WTC11 (cell line): ENCODE measurements at regions not wholly inside any gene's neighbourhood (a gene's known extent, or its start where the extent isn't known, plus 50 kb on each side); places are given as distances from the start of the nearest gene placed in this dataset.

Experiments
- CREB1 ChIP-seq: sonication (generic); formaldehyde crosslinking; IDR thresholded peaks from 2 replicates; pipeline ENCODE4 v1.8.0; 2023; ENCODE audit warnings: mild to moderate bottlenecking, missing genetic modification reagents
- ELF4 ChIP-seq: sonication (generic); formaldehyde crosslinking; IDR thresholded peaks from 2 replicates; pipeline ENCODE4 v1.8.1; 2022; ENCODE audit warnings: low read depth, mild to moderate bottlenecking, moderate library complexity, missing genetic modification reagents
- FOXP1 ChIP-seq: sonication (generic); formaldehyde crosslinking; IDR thresholded peaks from 2 replicates; pipeline ENCODE4 v1.8.0; 2022; ENCODE audit warnings: missing genetic modification reagents, mild to moderate bottlenecking, moderate library complexity, borderline replicate concordance
- JUN ChIP-seq: sonication (generic); formaldehyde crosslinking; IDR thresholded peaks from 2 replicates; pipeline ENCODE4 v1.8.0; 2023; ENCODE audit warnings: mild to moderate bottlenecking, missing genetic modification reagents
- MYBL2 ChIP-seq: sonication (generic); formaldehyde crosslinking; IDR thresholded peaks from 2 replicates; pipeline ENCODE4 v1.8.1; 2023; ENCODE audit warnings: mild to moderate bottlenecking, moderate library complexity, missing genetic modification reagents
- PRRX2 ChIP-seq: fragments of 250-450 bp; sonication (Bioruptor Pico); IDR thresholded peaks from 2 replicates; pipeline ENCODE4 v1.8.0; 2021; ENCODE audit warnings: mild to moderate bottlenecking
- TEAD4 ChIP-seq: sonication (generic); formaldehyde crosslinking; IDR thresholded peaks from 2 replicates; pipeline ENCODE4 v1.8.0; 2022; ENCODE audit warnings: mild to moderate bottlenecking, missing genetic modification reagents
- ZNF138 ChIP-seq: sonication (generic); formaldehyde crosslinking; conservative IDR thresholded peaks from 2 replicates; pipeline ENCODE4 v1.8.1; 2022; ENCODE audit warnings: mild to moderate bottlenecking, moderate library complexity, missing genetic modification reagents
- TF ChIP-seq, protein P1 (sequence below): fragments of 200-600 bp; IDR thresholded peaks from 2 replicates; pipeline ENCODE4 v1.8.0; 2022; ENCODE audit warnings: antibody characterized with exemption
- TF ChIP-seq, protein P2 (sequence below): sonication (generic); formaldehyde crosslinking; IDR thresholded peaks from 2 replicates; pipeline ENCODE4 v1.8.0; 2023; ENCODE audit warnings: missing genetic modification reagents
- TF ChIP-seq, protein P3 (sequence below): sonication (generic); formaldehyde crosslinking; IDR thresholded peaks from 2 replicates; pipeline ENCODE4 v1.8.1; 2022; ENCODE audit warnings: missing genetic modification reagents, borderline replicate concordance
- TF ChIP-seq, protein P4 (sequence below): sonication (generic); formaldehyde crosslinking; IDR thresholded peaks from 2 replicates; pipeline ENCODE4 v1.8.0; 2022; ENCODE audit warnings: mild to moderate bottlenecking, missing genetic modification reagents
- TF ChIP-seq, protein P5 (sequence below): sonication (generic); formaldehyde crosslinking; IDR thresholded peaks from 2 replicates; pipeline ENCODE4 v1.8.1; 2023; ENCODE audit warnings: mild to moderate bottlenecking, missing genetic modification reagents, moderate library complexity
- TF ChIP-seq, protein P6 (sequence below): sonication (generic); formaldehyde crosslinking; IDR thresholded peaks from 2 replicates; pipeline ENCODE4 v1.8.1; 2023; ENCODE audit warnings: mild to moderate bottlenecking, moderate library complexity, missing genetic modification reagents

DNA sequence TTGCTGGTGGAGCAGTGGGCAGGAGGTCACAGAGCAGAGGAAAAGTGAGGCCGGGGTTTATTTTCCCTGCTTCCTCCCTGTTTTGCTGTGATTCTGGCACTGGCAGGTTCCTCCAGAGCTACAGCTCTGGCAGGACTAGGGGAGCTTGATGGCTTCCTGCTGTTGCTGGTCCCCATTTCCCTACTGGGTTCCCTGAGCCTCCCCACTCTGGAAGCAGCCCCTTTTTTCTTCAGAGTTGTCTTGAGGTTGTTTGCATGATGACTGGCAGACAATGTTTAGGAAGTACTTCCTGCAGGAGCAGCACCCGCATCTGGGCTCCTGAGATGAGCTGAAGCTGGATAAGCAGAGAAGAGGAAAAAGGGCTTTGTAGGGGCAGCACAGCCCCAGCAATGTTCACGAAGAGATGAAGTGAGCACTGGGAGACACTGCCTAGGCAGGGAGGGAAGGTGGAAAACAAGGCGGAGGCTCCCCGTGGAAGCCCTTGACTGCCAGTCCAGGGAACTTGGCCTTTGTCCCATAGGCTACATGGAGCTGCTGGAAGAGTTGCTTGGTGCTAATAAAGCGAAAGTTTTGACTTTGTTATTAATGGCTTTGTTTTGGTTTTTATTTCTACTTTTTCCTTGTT, 126.9 kb downstream of the SLC38A6 start:
- TF ChIP-seq, protein P1, sequence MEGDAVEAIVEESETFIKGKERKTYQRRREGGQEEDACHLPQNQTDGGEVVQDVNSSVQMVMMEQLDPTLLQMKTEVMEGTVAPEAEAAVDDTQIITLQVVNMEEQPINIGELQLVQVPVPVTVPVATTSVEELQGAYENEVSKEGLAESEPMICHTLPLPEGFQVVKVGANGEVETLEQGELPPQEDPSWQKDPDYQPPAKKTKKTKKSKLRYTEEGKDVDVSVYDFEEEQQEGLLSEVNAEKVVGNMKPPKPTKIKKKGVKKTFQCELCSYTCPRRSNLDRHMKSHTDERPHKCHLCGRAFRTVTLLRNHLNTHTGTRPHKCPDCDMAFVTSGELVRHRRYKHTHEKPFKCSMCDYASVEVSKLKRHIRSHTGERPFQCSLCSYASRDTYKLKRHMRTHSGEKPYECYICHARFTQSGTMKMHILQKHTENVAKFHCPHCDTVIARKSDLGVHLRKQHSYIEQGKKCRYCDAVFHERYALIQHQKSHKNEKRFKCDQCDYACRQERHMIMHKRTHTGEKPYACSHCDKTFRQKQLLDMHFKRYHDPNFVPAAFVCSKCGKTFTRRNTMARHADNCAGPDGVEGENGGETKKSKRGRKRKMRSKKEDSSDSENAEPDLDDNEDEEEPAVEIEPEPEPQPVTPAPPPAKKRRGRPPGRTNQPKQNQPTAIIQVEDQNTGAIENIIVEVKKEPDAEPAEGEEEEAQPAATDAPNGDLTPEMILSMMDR, result no peak
- TF ChIP-seq, protein P2, sequence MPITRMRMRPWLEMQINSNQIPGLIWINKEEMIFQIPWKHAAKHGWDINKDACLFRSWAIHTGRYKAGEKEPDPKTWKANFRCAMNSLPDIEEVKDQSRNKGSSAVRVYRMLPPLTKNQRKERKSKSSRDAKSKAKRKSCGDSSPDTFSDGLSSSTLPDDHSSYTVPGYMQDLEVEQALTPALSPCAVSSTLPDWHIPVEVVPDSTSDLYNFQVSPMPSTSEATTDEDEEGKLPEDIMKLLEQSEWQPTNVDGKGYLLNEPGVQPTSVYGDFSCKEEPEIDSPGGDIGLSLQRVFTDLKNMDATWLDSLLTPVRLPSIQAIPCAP, result no peak
- TF ChIP-seq CREB1 (no peak), JUN (CRISPR knock-in tag) (no peak), TEAD4 (no peak), FOXP1 (CRISPR knock-in tag) (no peak), PRRX2 (CRISPR knock-in tag) (no peak), MYBL2 (CRISPR knock-in tag) (no peak), ELF4 (CRISPR knock-in tag) (no peak), ZNF138 (no peak)
- TF ChIP-seq, protein P3, sequence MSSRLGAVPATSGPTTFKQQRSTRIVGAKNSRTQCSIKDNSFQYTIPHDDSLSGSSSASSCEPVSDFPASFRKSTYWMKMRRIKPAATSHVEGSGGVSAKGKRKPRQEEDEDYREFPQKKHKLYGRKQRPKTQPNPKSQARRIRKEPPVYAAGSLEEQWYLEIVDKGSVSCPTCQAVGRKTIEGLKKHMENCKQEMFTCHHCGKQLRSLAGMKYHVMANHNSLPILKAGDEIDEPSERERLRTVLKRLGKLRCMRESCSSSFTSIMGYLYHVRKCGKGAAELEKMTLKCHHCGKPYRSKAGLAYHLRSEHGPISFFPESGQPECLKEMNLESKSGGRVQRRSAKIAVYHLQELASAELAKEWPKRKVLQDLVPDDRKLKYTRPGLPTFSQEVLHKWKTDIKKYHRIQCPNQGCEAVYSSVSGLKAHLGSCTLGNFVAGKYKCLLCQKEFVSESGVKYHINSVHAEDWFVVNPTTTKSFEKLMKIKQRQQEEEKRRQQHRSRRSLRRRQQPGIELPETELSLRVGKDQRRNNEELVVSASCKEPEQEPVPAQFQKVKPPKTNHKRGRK (CRISPR knock-in tag), result no peak
- TF ChIP-seq, protein P4, sequence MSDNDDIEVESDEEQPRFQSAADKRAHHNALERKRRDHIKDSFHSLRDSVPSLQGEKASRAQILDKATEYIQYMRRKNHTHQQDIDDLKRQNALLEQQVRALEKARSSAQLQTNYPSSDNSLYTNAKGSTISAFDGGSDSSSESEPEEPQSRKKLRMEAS (CRISPR knock-in tag), result no peak
- TF ChIP-seq, protein P5, sequence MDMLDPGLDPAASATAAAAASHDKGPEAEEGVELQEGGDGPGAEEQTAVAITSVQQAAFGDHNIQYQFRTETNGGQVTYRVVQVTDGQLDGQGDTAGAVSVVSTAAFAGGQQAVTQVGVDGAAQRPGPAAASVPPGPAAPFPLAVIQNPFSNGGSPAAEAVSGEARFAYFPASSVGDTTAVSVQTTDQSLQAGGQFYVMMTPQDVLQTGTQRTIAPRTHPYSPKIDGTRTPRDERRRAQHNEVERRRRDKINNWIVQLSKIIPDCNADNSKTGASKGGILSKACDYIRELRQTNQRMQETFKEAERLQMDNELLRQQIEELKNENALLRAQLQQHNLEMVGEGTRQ (CRISPR knock-in tag), result no peak
- TF ChIP-seq, protein P6, sequence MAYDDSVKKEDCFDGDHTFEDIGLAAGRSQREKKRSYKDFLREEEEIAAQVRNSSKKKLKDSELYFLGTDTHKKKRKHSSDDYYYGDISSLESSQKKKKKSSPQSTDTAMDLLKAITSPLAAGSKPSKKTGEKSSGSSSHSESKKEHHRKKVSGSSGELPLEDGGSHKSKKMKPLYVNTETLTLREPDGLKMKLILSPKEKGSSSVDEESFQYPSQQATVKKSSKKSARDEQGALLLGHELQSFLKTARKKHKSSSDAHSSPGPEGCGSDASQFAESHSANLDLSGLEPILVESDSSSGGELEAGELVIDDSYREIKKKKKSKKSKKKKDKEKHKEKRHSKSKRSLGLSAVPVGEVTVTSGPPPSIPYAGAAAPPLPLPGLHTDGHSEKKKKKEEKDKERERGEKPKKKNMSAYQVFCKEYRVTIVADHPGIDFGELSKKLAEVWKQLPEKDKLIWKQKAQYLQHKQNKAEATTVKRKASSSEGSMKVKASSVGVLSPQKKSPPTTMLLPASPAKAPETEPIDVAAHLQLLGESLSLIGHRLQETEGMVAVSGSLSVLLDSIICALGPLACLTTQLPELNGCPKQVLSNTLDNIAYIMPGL, result no peak
